Adrenal gland (tissue), 5 donors: ENCODE measurements at regions not wholly inside any gene's neighbourhood (a gene's known extent, or its start where the extent isn't known, plus 50 kb on each side); places are given as distances from the start of the nearest gene placed in this dataset.

ENCODE experiments used
- POLR2A ChIP-seq, 2 donors: fragments of 450-650 bp; IDR thresholded peaks; one replicate each; pipeline ENCODE4 v1.6.1; 2017; ENCODE audit warnings: antibody characterized with exemption in 2 of 2, mild to moderate bottlenecking in 2 of 2, moderate library complexity in 1 of 2
- TF ChIP-seq, protein P1 (sequence below), 6 experiments: fragments of 450-650 bp in 4 of 6; fragments of 200-600 bp in 2 of 6; sonication (generic) in 1 of 6; IDR thresholded peaks; 1 replicate in 5 of 6; 2 replicates in 1 of 6; pipeline versions ENCODE4 v1.5.1 to v1.8.0; 2016 to 2021; ENCODE audit warnings: antibody characterized with exemption in 6 of 6, mild to moderate bottlenecking in 2 of 6, moderate library complexity in 1 of 6
- donor health status: DM: no; HTN: no; CAD: no.

DNA sequence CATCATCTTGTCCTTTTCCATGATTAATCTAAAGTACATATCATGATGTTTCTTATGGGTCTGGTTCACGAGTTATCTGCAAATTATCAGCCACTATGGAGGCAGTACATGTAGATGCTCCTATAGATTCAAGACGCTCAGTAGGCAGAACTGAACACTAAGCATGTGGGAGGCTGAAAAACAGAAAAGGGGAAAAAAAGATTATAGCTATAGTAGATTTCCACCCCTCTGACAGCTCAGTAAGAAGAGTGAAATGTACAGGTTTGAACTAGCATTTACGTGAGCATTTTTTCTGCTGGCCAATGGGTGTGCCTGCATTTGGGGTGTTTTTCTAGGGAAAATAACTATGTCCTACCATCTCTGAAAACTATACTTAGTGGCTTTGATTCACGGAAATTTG is 308.9 kb downstream of the ZEB2 start:
- TF ChIP-seq, protein P1, sequence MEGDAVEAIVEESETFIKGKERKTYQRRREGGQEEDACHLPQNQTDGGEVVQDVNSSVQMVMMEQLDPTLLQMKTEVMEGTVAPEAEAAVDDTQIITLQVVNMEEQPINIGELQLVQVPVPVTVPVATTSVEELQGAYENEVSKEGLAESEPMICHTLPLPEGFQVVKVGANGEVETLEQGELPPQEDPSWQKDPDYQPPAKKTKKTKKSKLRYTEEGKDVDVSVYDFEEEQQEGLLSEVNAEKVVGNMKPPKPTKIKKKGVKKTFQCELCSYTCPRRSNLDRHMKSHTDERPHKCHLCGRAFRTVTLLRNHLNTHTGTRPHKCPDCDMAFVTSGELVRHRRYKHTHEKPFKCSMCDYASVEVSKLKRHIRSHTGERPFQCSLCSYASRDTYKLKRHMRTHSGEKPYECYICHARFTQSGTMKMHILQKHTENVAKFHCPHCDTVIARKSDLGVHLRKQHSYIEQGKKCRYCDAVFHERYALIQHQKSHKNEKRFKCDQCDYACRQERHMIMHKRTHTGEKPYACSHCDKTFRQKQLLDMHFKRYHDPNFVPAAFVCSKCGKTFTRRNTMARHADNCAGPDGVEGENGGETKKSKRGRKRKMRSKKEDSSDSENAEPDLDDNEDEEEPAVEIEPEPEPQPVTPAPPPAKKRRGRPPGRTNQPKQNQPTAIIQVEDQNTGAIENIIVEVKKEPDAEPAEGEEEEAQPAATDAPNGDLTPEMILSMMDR (IDR thresholded peaks at IDR 0.05), result no peak
- no peak for TF ChIP-seq POLR2A (IDR thresholded peaks at IDR 0.05)
